H1 (cell line): ENCODE measurements at regions not wholly inside any gene's neighbourhood (a gene's known extent, or its start where the extent isn't known, plus 50 kb on each side); places are given as distances from the start of the nearest gene placed in this dataset.

ENCODE experiments used
- CBX5 ChIP-seq: fragments of 300-800, 300-1000 bp; sonication (generic); IDR thresholded peaks from 2 replicates; pipeline ENCODE4 v1.7.1; 2016; ENCODE audit warnings: antibody characterized with exemption, low read length, low read depth
- SP1 ChIP-seq: IDR thresholded peaks from 2 replicates; pipeline ENCODE4 v1.6.1; 2011; ENCODE audit warnings: low read depth, low read length

DNA sequence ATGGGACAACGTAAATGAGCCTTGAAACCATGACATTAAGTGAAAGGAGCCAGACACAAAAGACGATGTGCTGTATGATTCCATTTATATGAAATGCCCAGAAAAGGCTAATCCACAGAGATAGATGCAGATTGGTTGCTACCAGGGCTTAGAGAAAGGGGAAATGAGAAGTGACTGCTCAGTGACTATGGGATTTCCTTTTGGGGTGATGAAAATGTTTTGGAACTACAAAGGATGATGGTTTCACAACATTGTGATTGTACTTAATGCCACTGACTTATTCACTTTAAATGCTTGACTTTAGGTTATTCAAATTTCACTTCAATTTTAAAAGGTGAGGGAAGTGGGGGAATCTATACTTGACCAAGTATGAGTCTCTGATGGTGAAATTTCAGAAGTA lies 414.3 kb downstream of the SETD4 start (continued):
- no peak for TF ChIP-seq CBX5
- TF ChIP-seq SP1: no peak
